AG09319 (cell line): ENCODE measurements at regions not wholly inside any gene's neighbourhood (a gene's known extent, or its start where the extent isn't known, plus 50 kb on each side); places are given as distances from the start of the nearest gene placed in this dataset.

Experiments
- DNase-seq: peaks from one replicate; pipeline ENCODE4 v3.0.0-alpha.2; 2010; ENCODE audit warnings: low read depth; ENCODE audit errors: extremely low read depth
- TF ChIP-seq, protein P1 (sequence below): IDR thresholded peaks from 2 replicates; pipeline ENCODE4 v1.5.1; 2011; ENCODE audit warnings: low read depth, mild to moderate bottlenecking, inconsistent platforms, low read length, moderate library complexity

- TF ChIP-seq, protein P1, sequence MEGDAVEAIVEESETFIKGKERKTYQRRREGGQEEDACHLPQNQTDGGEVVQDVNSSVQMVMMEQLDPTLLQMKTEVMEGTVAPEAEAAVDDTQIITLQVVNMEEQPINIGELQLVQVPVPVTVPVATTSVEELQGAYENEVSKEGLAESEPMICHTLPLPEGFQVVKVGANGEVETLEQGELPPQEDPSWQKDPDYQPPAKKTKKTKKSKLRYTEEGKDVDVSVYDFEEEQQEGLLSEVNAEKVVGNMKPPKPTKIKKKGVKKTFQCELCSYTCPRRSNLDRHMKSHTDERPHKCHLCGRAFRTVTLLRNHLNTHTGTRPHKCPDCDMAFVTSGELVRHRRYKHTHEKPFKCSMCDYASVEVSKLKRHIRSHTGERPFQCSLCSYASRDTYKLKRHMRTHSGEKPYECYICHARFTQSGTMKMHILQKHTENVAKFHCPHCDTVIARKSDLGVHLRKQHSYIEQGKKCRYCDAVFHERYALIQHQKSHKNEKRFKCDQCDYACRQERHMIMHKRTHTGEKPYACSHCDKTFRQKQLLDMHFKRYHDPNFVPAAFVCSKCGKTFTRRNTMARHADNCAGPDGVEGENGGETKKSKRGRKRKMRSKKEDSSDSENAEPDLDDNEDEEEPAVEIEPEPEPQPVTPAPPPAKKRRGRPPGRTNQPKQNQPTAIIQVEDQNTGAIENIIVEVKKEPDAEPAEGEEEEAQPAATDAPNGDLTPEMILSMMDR: no peak
- DNase-seq: peak; percentile 38
These were observed 322.9 kb downstream of the PTEN start for GRCh38 chr10:88186335-88186734.

- no peak for DNase-seq
- TF ChIP-seq, protein P1: no peak
These were observed 324.0 kb downstream of the PTEN start for GRCh38 chr10:88187472-88187871.

- TF ChIP-seq, protein P1: no peak
- no peak for DNase-seq
These were observed 326.7 kb downstream of the PTEN start for GRCh38 chr10:88190123-88190522.

DNA sequence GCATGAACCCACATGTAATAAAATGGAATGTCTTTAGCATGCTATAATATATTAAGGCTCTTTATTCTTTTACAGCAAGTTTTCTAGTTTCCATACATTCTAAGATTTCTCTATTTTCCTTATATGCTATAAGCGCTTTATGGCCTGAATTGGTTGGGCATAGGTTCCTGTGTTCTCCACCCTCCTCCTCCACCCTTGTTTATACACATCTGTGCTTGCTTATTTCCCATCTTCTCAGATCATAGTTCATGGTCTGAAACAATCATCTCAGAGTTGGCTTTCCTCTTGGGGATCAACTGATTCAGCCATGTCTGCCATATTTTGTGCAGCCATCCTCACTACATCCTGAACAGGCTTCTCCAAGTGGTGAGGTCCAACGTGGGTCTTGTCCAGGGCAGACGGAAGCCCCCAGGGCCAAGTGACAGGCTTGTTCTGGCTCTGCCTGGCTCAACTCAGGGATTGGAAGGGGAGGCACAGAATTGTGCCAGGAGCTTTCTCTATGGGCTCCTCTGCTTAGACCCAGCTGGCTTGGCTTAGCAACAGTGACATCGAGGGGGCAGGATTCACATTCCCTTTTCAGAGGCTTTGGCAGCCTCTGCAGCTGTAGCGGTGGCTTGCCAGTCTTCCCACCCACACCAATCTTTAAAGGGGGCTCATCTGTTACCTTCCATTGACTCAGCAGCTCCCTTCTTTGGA, 327.3 kb downstream of the PTEN start:
- TF ChIP-seq, protein P1: no peak
- DNase-seq: no peak

DNA sequence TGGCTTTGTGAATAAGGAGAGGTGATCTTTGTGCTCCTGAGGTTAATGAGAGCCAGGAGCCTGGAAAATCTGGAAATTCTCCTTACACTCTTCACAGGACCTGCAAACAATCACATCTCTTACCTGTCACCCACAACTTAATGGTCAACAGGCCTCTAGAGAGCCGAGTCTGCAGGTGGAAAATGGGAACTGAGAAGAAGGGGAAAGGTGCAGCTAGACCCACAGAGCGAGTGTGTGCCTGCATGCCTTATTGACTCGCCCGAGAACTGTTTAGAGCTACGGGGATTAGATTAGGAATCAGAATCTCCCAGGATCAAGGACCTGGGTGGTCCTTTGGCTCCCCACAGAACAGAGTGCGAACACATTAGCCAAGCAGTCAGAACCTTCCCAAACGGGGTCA, 329.6 kb downstream of the PTEN start:
- DNase-seq: no peak
- TF ChIP-seq, protein P1: no peak

DNA sequence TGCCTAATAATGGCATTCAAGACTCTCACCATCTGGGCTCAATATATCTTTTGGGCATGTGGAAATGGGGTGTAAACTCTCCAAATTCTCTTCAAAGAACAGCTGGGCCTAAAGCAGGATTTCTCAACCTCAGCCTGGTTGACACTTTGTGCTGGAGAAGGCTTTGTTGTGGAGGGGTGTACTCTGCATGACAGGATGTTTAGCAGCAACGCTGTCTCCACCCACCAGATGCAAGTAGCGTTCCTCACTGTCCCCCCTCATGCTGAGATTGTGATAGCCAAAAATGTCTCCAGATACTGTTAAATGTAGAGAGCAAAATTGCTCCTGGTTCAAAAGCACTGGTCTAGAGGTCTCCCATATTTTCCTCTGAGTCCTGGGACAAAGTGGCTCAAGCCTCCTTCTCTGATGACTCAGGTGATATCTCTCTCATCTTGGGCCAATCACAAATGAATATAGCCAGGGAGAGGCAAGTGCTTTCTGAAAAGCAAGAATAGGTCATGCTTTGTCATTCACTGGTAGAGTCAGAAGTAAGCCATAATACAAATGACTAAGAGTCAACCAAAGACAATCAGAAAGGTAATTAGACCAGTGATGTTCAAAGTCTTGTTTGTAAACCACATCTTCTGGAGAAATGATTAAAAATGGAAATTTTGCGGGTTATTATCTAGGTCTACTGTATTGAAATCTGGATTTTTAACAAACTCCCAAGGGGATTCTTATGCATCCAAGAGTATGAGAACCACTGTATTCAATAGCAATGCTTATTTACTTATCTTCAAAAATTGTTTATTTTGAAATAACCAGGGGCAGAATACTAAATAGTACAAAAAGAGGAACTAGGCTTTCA, 330.8 kb downstream of the PTEN start:
- TF ChIP-seq, protein P1: no peak
- no peak for DNase-seq

DNA sequence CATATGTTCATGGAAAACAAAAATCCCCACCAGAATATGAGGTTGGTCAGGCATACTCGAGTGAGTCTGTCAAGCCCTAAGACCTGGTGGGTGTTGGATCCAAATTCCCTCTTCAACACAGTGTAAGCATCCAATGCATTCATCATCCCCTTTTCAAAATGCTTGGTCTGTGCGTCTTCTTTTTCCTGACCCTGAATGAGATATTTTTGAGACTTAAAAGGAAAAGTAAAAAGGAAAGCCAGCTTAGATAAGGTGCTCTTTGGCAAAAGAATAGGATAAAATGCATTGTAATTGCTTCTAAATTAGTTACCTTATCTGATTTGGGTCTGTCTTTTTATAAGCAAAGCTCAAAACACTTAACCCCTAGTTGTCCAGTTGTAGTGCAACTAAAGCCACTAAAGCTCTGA, 331.5 kb downstream of the PTEN start:
- TF ChIP-seq, protein P1: no peak
- no peak for DNase-seq
